ENCODE measurements at regions not wholly inside any gene's neighbourhood (a gene's known extent, or its start where the extent isn't known, plus 50 kb on each side); places are given as distances from the start of the nearest gene placed in this dataset.
"Not testable (repeated sequence)": the region's sequence is repeated elsewhere in the genome, so short reads cannot be mapped to it uniquely, and the experiment has no call there.

DNA sequence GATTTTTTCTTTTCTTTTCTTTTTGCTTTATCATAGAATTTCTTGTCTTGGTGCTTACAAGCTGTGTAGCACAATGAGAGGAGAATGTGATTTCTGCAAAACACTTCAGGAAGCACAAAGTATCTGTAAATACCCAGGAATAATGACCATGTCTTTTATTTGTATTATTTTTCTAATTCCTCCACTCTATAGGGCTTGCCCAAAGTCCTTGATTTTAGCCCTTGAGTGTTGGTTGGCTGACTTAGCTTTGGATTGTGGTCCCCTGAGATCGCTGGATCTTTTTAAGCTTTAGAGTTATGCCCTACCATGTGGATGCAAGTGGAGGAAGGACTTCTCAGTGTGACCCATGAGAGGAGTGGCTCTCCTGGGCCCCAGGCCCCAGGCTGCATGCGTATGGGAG, 52.2 kb downstream of the HOXC4 start:
- DNase-seq (ENCODE audit: low read depth); H3K4me3 ChIP-seq (ENCODE audit: low read length): not testable (repeated sequence)

DNA sequence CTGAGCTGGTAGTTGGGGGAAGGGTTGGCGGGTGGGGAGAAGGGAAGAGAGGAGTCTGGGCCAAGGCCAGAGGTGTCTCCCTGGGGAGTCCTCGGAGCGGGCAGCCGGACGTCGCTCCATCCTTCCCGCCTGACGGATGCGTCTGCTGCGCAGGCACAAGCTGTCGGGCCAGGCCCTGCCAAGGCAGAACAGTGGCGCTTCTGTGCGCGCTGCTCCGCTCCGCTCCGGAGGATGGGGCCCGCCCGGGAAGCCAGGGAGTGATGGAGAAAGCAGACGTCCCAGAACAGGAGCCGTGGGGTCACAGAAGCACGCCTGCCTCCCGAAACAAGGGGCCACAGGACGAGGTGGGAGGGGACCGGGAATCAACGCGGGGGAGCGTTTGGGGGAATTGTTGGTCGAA, 52.6 kb downstream of the HOXC4 start:
- not testable (repeated sequence) for DNase-seq (ENCODE audit: low read depth); H3K4me3 ChIP-seq (ENCODE audit: low read length)

DNA sequence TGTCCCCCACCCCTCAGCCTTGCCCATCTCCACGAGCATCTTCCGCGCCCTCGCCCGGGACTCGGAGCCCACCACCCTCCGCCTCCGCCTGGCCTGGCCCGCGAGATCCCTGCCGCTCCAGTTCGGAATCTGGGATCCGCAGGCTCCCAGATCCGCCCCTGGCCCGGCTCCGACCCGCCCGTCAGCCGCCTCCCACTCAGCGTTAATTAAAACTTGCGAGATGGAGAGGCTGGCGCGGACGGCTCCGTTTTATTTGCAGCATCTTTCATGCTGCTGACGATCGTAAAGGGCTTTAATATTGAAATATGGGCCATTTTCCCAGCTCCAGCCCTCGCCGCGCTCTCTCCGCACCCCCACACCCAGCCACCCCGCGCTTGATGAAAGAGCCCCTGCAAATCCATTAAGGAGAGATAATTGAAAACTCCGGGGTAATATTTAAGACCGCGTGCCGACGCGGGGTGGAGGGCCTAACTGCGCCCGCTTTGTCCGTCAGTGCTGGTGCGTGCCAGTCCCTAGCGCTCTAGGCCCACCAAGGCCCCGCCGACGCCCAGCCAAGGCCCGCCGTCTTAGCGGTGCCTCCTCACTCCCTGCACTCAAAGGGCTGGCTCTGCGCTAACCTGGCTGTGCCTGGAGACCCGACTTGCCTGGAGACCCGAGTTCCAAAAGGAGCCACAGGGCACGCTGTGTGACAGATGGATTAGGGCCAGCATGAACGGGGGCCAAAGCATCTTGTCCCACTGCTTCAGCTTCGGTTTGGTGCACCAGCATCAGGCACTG, 53.4 kb downstream of the HOXC4 start:
- not testable (repeated sequence) for DNase-seq (ENCODE audit: low read depth); H3K4me3 ChIP-seq (ENCODE audit: low read length)

DNA sequence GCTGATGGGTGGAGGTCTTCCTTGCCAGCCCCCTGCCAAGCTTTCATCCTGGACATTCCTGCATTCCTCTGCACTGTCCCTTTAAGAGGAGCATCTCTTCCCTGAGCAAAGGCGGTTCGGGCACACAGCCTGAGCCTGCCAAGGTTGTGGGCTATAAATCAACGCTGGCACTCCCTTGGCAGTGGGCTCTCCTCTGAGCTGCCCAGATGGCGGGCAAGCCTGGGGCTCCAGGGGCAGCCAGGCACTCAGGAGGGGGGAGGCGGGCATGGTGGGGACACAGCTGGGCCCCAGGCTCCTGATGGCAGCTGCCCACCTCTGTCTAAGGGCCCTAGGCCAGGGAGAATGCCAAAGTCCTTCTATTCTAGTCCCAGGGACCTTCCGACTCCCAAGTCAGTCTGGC, 58.7 kb downstream of the HOXC4 start:
- not testable (repeated sequence) for DNase-seq (ENCODE audit: low read depth); H3K4me3 ChIP-seq (ENCODE audit: low read length)

DNA sequence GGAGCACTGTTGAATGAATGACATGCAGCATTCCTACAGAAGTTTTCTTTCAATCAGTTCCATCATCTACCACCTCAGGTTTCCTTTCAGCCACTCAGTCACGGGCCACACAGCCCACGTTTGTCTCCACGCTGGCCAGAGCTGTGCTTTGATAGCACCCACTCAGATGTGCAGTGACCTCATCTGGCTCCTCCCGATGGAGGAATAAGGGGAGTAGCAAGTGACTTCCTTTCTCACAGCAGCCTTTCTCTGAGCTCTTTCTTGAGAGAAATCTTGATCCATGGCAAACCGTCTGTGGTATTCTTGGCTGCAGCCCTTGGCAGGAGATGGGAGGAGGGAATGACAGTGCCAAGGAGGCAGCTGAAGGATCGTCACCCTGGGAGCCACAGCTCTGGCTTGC, 62.4 kb downstream of the HOXC4 start:
- H3K4me3 ChIP-seq (ENCODE audit: low read length): not testable (repeated sequence)
- peak; percentile 68 for DNase-seq (ENCODE audit: low read depth)

DNA sequence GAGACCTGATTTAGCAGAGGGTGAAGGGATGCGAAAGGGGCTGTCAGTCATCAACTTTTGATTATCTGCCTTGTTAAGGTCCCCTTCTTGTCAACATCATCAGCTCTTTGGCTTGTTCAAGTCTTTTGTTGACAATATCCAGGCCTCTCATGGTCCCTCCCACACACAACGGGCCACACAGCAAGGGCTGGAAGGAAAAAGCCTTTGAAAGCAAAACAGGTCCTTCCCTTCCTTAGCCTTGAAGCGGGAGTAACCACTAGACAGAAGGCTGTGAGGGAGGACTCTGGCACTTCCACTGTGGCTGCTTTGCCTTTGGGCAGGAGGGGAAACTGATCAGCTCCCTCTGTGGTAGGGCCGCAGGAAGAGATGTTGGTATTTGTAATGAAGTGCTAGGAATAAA, 63.8 kb downstream of the HOXC4 start:
- H3K4me3 ChIP-seq (ENCODE audit: low read length); DNase-seq (ENCODE audit: low read depth): not testable (repeated sequence)

DNA sequence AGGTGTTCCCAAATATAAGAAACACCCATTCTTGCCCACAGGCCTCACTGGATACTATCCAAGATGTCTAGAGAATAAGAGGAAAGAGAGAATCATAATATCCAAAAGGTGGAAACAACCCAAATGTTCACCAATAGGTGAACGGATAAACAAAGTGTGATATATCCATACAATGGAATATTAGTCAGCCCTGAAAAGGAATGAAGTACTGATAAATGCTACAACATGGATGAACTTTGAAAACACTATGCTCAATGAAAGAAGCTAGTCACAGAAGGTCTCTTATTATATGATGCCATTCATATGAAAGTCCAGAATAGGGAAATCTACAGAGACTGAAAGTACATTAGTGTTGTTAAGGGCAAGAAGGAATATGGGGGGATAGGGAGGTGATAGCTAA, 65.4 kb downstream of the HOXC4 start:
- H3K4me3 ChIP-seq (ENCODE audit: low read length); DNase-seq (ENCODE audit: low read depth): not testable (repeated sequence)

DNA sequence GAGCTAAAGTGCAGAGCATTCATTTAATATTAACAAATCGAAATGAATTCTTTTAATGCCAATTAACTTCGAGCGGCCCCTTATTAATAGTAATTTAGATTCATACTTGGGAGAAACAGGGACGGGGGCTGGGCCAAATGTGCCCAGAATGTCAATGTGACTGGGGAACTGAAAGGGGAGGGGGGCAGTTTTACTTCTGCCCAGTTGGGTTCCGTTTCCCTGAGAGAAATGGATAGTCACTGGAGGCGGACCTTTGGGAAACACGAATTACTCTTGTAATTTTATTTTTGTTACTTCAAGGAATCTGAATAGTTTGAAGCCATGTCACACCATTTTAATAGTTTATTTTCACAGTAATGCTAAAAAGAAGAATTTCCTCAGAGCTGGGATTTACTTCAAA, 64.8 kb downstream of the SMUG1 start:
- not testable (repeated sequence) for DNase-seq (ENCODE audit: low read depth); H3K4me3 ChIP-seq (ENCODE audit: low read length)

DNA sequence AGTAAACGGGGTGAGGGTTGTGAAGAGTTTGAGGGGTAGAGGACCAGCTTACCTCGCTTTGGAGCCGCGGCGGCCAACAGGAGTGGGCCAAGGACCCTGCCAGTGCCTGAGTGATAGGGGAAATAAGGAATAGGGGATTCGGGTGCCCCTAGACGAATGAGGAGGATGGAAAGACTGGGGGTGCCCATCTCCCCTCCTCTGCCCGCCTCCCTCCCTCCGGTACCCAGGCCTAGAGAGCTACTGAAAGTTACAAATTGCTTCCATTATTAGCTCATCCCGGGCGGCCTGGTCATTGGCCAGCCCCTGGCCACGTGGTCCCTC, 63.1 kb downstream of the SMUG1 start:
- DNase-seq (ENCODE audit: low read depth): not testable (repeated sequence)
- H3K4me3 ChIP-seq (ENCODE audit: low read length): peak overlapping the region; percentile 89

DNA sequence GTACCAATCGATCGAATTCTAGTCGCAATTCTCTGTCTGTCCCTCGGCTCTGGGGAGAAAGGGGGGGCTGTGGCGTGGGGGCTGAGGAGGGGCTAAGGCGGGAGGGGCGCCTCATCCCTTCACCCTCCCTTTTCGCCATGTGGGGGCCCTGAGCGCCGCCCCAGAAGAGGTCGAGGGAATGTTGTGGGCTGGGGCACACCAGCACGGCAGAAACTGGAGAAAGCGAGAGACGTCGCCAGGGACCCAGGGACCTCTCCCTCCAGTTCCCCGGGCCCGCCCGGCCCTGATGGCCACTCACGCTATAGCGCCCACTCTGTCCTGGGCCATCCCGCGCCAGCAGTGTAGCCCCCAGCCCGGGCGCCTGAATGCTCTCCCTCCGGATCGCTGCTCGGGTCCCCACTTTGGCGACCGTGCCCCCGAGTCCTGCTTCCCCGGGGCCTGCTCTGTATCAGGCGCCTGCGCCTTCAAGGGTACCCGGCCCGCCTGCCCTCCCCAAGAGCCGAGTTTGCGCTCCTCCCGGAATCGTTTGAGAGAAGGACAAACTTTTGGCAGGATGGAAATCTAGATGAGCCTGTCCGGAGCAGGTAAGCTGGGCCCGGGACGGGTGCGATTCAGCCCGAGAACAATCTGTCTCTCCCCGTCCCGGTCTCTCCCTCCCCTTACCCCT, 62.6 kb downstream of the SMUG1 start:
- DNase-seq (ENCODE audit: low read depth): peak; percentile 52
- peak overlapping the region; percentile 89 for H3K4me3 ChIP-seq (ENCODE audit: low read length)
- TF ChIP-seq, protein P1, sequence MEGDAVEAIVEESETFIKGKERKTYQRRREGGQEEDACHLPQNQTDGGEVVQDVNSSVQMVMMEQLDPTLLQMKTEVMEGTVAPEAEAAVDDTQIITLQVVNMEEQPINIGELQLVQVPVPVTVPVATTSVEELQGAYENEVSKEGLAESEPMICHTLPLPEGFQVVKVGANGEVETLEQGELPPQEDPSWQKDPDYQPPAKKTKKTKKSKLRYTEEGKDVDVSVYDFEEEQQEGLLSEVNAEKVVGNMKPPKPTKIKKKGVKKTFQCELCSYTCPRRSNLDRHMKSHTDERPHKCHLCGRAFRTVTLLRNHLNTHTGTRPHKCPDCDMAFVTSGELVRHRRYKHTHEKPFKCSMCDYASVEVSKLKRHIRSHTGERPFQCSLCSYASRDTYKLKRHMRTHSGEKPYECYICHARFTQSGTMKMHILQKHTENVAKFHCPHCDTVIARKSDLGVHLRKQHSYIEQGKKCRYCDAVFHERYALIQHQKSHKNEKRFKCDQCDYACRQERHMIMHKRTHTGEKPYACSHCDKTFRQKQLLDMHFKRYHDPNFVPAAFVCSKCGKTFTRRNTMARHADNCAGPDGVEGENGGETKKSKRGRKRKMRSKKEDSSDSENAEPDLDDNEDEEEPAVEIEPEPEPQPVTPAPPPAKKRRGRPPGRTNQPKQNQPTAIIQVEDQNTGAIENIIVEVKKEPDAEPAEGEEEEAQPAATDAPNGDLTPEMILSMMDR (conservative IDR thresholded peaks at IDR 0.05; ENCODE audit: low read length): no peak

DNA sequence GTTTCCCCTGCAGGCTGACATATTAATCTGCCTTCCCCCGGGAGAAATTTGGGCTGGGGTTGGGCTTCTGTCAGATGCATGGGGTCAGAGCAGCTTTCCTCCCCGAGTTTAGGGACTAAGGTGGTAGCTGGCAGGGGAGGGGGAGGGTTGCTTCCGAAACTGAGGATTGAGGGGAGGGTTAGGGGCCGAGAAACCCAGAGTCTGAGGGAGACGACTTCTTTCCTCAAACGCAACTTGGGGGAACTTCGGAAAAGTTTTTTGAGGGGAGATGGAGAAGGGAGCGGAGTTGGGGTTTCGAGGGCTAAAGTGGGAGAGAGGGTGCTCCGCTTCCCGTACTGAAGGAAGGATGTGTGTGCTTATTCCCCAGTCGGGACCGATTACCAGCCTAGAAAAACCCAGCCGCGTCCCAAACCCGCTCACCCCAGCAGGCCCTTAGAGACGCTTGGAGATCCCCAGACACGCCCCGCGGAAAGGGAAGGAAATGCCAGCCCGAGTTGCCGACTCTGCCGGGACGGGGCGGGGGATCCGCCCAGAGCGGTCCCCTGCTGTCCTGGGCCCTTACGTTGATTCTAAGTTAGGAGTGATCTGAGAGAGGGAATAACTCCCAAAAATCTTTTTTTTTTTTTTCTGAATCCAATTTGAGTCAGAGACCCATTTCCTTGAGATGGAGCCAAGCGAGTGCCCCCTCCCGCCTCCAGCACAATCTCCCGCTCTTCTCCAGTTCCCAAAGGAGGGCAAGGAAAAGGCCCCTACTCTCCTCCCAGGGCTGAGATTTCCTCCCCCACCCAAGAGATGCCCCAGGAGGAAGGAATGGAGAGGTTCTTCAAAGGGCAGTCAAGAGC, 61.9 kb downstream of the SMUG1 start:
- H3K4me3 ChIP-seq (ENCODE audit: low read length): peak overlapping the region; percentile 89
- DNase-seq (ENCODE audit: low read depth): peak; percentile 53

More for the DNA sequence above, 61.9 kb downstream of the SMUG1 start:
- TF ChIP-seq, protein P1 (conservative IDR thresholded peaks at IDR 0.05; ENCODE audit: low read length): no peak
